OCI-M1 (cell line): ENCODE measurements at regions not wholly inside any gene's neighbourhood (a gene's known extent, or its start where the extent isn't known, plus 50 kb on each side); places are given as distances from the start of the nearest gene placed in this dataset.
A peak's percentile ranks its signal among the peaks of the same experiment; 100 is the strongest.

Experiments used
- DNase-seq: peaks from one replicate; lab custom pipeline; 2025; lab: John Stamatoyannopoulos, UW

DNA sequence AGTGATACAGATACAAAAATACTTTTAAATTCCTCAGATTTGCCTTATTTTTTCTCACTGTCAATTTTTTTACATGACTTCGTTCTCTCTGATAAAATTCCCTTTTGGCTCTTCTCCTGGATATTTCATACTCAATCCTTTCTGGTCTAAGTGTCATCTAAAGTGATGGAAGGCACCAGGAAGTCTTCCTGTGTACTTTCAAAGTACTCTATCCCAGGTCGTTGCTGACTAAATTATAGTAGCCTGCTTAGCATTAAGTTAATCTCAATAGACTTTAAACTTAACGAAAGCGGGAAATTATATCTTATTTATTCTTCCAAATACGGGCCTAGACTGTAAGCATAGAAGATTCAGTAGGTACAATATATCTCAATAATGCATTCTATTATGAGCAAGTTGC lies 67.8 kb downstream of the CASP12 start:
- no peak for DNase-seq

- no peak for DNase-seq
Observed at GRCh38 chr11:104830080-104830479, 68.2 kb downstream of the CASP12 start.

DNA sequence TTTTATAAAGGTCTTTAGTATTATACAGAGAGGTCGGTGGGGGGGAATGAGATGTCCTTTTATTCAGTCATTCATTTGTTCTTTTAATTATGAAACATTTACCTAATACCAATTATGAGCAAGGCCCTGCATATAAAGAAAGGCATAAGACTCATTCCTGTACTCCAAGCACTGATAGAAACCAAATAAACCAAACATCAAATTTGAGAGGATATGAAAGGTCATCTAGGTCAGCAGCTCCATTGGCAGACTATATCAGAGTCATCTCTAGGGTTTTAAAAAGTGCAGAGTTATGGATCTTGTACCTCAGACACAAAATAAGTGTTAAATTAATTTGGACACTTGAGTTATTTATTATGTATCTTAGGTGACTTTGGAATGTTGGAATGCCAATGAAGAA lies 71.5 kb downstream of the CASP12 start:
- no peak for DNase-seq

DNA sequence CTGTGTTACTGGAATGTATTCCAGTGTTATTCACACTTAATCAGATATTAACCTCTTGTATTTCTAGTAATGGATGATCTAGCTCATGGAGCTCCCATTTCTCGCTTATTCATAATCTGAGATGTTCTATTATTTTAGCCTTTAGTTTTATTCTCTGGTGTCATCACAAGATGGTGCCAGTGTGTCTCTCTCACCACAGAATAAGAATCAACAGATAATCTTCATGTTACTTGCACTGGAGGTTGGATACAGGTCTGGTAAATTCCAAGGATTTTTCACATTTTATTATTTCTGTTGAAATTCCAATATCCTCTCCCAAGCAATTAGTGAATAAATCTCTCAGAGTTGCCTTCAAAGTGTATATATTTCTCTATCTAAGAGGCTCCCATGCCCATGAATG lies 74.6 kb downstream of the CASP12 start:
- DNase-seq: no peak

DNA sequence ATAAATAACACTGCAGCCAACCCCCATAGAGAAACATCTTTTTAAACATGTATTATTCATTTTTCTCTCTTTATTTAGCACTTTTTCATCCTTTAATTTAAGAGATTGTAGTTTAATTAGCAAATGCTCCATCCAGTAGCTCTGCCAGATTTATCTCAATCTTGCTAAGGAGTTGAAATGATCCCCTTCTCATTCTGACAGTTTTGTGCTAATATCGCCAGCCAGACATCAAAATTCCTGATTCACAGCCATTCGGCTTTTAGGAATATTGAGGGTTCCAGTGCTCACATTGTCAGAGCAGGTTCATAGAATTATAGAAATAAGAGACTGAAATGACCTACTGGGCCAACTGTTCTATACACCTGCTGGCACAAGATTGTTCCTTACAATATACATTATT lies 77.8 kb downstream of the CASP12 start:
- no peak for DNase-seq

GRCh38 chr11:104819603-104820002 lies 78.7 kb downstream of the CASP12 start:
- DNase-seq: no peak

GRCh38 chr11:104819107-104819506 lies 79.2 kb downstream of the CASP12 start:
- DNase-seq: no peak

GRCh38 chr11:104817973-104818372 lies 80.3 kb downstream of the CASP12 start:
- DNase-seq: no peak

DNA sequence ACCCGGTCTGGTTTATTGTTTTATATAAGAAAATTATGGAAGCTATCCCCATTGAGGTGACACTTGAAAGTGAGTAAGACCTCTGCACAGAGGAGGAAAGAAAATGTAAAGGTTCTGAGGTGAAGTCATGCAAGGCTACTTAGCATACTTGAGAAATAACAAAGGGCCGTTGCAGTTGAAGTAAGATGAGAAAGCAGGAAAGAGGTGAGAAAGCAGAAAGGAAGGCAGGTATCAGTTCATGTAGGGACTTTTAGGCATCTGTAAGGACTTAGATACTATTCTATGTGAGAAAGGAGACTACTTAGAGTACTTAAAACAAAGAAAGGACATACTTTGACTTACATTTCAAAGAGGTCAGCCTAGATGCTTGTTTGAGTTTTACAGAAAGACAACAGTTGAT lies 84.7 kb downstream of the CASP12 start:
- DNase-seq: no peak

GRCh38 chr11:104812103-104812788 lies 86.0 kb downstream of the CASP12 start:
- DNase-seq: no peak

DNA sequence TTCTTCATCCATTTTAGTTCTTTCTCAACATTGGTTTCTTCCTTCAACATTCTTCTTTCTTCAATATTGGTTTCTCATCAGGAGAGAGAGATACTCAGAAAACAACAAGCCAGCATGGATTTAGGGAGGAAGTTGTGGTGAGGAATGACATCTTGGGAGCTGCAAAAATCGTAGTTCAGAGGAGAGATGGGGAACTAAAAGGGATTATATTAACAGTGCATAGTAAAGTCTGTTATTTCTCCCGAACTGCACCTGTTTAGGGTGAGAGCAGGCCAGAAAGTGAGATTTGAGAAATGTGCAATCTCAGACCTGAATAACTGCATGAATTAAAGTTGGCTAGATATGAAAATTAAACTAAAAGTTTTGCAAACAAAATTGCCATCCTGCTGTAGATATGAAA lies 94.5 kb downstream of the CASP12 start:
- no peak for DNase-seq

DNA sequence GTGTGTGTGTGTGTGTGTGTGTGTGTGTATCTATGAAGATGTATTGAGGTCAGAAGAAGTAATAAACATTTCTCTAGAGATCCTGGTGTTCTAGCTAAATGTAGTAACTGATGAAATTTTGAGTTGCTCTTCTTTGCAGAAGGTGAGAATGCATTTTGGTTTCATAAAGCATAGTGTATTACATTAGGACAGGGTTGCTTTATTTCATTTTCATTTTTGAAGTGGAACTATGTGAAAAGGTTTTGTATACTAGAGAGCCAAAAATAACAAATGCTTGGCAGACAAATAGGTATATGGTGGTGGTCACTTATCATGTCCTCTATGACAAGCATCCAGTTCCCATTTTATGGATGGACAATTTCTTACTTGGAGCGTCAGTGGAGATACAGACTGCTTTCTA lies 99.0 kb downstream of the CASP12 start:
- DNase-seq: peak; percentile 17

DNA sequence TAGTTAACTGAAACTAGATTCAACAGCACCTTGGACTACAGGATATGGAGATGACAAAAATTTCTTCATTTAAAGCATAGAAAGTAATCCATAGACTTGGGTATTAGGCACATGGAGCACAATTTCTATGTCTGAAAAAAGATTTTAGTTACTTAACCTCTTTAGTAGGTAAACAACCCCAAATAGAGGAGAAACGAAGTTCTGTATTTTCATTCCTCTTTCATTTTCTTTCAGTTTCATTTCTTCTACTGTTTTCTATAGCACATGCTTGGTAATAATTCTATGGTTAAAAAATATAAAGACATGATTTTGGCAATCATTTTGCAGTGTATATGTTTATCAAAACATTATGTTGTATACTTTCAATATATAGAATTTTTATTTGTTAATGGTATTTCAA lies 99.5 kb downstream of the CASP12 start:
- DNase-seq: peak; percentile 24

GRCh38 chr11:104796301-104796700 lies 102.0 kb downstream of the CASP12 start:
- DNase-seq: no peak

DNA sequence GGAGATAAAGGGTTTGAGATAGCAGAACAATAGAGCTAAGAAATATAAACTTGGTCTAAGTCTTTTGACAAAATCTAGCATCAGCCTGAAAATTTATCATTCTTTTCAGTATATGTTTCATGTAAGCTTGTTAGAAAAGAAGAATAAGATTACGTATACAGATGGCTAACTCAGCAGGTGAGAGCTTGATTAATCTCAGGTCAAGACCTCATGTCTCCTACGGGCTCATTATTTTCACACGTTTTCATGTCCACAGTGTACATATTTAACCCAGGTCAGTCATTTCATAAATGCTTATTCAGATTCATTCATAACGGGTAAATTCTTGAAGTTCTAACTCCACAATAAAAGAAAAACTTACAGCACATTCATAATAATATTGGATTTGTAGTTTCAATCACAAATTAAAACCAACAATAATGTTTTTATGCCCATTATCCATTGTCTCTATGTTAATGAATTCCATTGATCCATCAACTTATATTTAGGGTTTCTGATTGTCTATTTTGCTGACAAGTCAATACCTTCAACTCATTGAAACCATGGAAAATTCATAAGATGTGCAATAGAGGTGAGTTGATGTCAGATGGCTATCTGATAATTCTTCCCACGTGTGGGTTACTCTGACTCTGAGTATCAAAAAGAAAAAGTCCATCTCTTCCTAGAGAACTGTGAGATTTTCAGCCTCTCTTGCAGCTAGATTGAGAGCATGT lies 102.6 kb downstream of the CASP12 start:
- no peak for DNase-seq

GRCh38 chr11:104792861-104793260 lies 105.4 kb downstream of the CASP12 start:
- no peak for DNase-seq

- DNase-seq: no peak
Observed at GRCh38 chr11:104791896-104792295, 106.4 kb downstream of the CASP12 start.

DNA sequence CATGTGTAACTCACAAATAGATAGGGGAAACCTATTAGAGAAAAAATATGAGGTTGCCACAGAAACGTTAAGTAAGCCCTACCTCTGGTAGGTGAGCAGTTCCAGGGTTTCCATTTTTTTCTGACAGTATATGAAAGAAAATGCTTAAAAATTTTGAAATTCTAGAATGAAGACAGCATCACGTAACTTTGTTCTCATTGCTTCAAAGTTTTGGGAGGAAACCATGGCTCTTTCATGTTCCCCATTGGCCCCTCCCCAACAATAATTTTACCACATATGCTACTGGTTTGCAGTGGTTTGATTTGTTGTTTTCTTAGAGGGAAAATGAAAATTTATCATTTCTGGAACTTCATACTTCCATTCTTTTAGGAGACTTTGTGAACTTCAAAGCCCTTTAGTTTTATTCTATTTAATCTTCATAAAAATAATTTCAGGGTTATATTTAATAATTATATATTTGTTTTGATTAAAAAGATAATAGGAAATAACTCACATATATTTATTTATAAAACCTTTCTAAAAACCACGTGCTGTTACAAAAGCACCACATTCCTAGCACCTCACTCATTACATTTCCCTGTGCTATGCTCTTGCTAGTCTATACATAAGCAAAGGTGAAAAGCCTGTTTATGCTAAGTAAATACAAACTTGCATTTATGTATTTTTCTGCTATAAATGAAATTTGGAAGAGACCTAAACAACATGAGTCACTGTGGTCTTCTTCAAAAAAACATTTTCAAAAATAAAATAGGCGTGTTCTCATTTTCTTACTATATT lies 113.4 kb downstream of the CASP12 start:
- DNase-seq: no peak

DNA sequence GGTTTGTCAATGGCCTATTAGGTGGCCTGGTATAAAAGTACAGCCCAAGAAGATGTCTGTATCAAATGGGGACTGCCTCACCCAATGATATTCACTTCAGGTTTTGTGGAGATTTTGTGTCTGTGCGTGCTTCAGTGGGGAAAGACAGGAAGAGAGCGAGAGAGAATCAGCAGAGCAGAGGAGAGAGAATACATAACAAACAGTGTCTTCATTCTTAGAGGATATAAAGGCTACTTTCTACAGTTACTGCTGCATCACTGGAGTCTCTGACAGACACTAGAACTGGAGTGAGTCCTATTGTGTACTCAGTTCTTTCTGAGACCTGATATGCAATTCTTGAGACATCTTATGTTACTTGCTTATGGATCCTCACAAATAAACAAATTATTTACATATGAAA lies 115.0 kb downstream of the CASP12 start:
- no peak for DNase-seq

DNA sequence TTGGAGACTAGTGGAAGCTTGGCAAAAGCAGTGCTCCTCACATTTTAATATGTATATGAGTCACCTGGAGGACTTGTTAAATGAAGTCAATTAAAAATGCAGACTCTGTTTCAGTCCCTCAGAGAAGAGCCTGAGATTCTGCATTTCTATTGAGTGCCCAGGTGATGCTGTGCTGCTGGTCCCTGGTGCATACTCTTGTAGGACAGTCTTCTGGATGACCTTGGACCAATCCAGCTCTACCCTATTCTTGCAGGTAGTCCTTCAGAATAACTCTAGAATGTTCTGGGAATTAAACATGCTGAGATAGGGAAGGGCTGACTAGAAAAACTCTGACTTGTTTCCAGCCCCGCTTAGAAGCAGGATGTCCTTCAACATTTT lies 115.9 kb downstream of the CASP12 start:
- DNase-seq: no peak

DNA sequence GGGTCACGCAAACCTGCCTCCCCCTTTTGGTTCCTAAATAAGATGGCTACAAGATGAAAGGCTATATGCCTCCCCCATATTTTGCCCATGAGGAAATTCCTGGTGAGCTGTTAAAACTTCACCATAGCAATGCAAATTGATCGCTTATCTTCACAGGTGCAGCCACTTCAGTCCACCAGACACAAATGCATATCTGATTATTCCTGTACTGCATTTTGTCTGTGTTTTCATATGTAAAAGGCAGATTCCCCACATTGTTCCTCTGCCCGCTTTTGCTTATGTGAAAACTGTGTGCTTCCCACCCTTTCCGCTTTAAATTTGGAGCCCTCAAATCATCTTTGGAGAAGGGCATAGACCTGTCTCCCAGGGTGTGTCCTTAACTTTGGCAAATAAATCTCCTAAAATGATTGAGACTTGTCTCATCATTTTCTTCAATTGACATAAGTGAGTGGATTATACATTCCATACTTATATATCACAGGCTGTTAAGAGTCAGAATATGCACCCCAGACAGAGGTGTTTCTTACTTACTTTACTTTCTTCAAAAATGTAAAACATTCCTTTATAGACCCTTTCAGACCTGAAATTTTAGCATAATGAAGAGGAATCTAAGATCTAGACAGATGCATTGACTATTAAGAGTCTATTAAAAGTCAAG lies 116.4 kb downstream of the CASP12 start:
- DNase-seq: no peak

DNA sequence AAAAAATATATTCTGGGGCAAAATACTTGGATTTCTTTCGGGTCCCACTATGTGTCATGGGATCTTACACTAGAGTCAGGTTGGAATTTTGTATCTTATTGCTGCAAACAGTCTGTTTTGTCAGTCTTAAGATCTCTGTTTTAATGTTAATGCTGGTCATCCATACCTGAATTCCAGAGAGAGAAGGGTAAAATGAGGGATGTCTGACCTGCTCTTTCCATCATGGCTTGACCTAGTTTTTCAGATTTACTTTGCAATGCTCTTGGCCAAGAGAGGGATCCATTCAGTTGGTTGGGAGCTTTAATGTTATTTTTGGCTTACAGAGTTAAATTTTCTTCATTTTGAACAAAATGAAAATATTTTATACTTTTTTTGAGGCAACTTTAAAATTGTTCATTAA lies 117.2 kb downstream of the CASP12 start:
- no peak for DNase-seq
